SK-N-SH treated with all-trans-retinoic acid at 6 μM for 48 hours (cell line): ENCODE measurements at regions not wholly inside any gene's neighbourhood (a gene's known extent, or its start where the extent isn't known, plus 50 kb on each side); places are given as distances from the start of the nearest gene placed in this dataset.

ENCODE experiments used
- ATAC-seq: fragments of 200-7000 bp; cut with Tn5 transposase; 3 replicates; pipeline ENCODE4 v1.9.1; 2020; ENCODE audit warnings: mild to moderate bottlenecking, moderate library complexity
- ARNTL ChIP-seq: fragments of 450-650 bp; formaldehyde crosslinking; IDR thresholded peaks from 2 replicates; pipeline ENCODE4 v1.5.0; 2020; ENCODE audit warnings: low read depth, mild to moderate bottlenecking, moderate library complexity, borderline replicate concordance
- BACH2 ChIP-seq: fragments of 250-450 bp; sonication (Bioruptor Pico); IDR thresholded peaks from 2 replicates; pipeline ENCODE4 v1.9.0; 2021; ENCODE audit warnings: mild to moderate bottlenecking, borderline replicate concordance
- CREB5 ChIP-seq: fragments of 250-450 bp; sonication (Bioruptor Pico); IDR thresholded peaks from 2 replicates; pipeline ENCODE4 v1.5.1; 2020; ENCODE audit warnings: low read depth, mild to moderate bottlenecking, moderate library complexity
- CSDC2 ChIP-seq: fragments of 250-450 bp; sonication (Bioruptor Pico); IDR thresholded peaks from 2 replicates; pipeline ENCODE4 v1.5.0; 2020; ENCODE audit warnings: mild to moderate bottlenecking, moderate library complexity
- CSRNP3 ChIP-seq: fragments of 250-450 bp; sonication (Bioruptor Pico); IDR thresholded peaks from 2 replicates; pipeline ENCODE4 v1.5.1; 2021; ENCODE audit warnings: mild to moderate bottlenecking, moderate library complexity
- ESRRG ChIP-seq: fragments of 250-450 bp; sonication (Bioruptor Pico); IDR thresholded peaks from 2 replicates; pipeline ENCODE4 v1.6.1; 2021; ENCODE audit warnings: mild to moderate bottlenecking
- GLIS3 ChIP-seq: fragments of 250-450 bp; sonication (Bioruptor Pico); IDR thresholded peaks from 2 replicates; pipeline ENCODE4 v1.5.0; 2020; ENCODE audit warnings: mild to moderate bottlenecking, moderate library complexity
- ISL1 ChIP-seq: fragments of 250-450 bp; sonication (Bioruptor Pico); IDR thresholded peaks from 2 replicates; pipeline ENCODE4 v2.1.2; 2022; ENCODE audit warnings: mild to moderate bottlenecking, moderate library complexity
- OSR1 ChIP-seq: fragments of 250-450 bp; sonication (Bioruptor Pico); IDR thresholded peaks from 2 replicates; pipeline ENCODE4 v1.8.0; 2022; ENCODE audit warnings: moderate library complexity, mild to moderate bottlenecking, inconsistent platforms
- PATZ1 ChIP-seq: fragments of 250-450 bp; sonication (Bioruptor Pico); IDR thresholded peaks from 2 replicates; pipeline ENCODE4 v1.8.0; 2020; ENCODE audit warnings: mild to moderate bottlenecking, moderate library complexity, borderline replicate concordance
- PPARA ChIP-seq: fragments of 250-450 bp; sonication (Bioruptor Pico); IDR thresholded peaks from 2 replicates; pipeline ENCODE4 v1.5.0; 2020; ENCODE audit warnings: mild to moderate bottlenecking, borderline replicate concordance
- RARB ChIP-seq: fragments of 250-450 bp; sonication (Bioruptor Pico); IDR thresholded peaks from 2 replicates; pipeline ENCODE4 v1.8.0; 2021; ENCODE audit warnings: mild to moderate bottlenecking, moderate library complexity
- SNAI2 ChIP-seq: fragments of 250-450 bp; sonication (Bioruptor Pico); IDR thresholded peaks from 2 replicates; pipeline ENCODE4 v1.5.0; 2020; ENCODE audit warnings: mild to moderate bottlenecking, moderate library complexity
- TOX ChIP-seq: fragments of 250-450 bp; sonication (Bioruptor Pico); IDR thresholded peaks from 2 replicates; pipeline ENCODE4 v1.8.0; 2021; ENCODE audit warnings: mild to moderate bottlenecking, moderate library complexity, borderline replicate concordance
- ZC3H10 ChIP-seq: fragments of 250-450 bp; sonication (Bioruptor Pico); IDR thresholded peaks from 2 replicates; pipeline ENCODE4 v1.5.1; 2021; ENCODE audit warnings: mild to moderate bottlenecking, moderate library complexity
- ZFP3 ChIP-seq: fragments of 250-450 bp; sonication (Bioruptor Pico); IDR thresholded peaks from 2 replicates; pipeline ENCODE4 v1.5.0; 2020; ENCODE audit warnings: mild to moderate bottlenecking, moderate library complexity
- ZFP30 ChIP-seq: fragments of 450-650 bp; formaldehyde crosslinking; IDR thresholded peaks from 2 replicates; pipeline ENCODE4 v1.5.0; 2022; ENCODE audit warnings: mild to moderate bottlenecking, moderate library complexity
- ZNF565 ChIP-seq: fragments of 450-650 bp; formaldehyde crosslinking; conservative IDR thresholded peaks from 2 replicates; pipeline ENCODE4 v1.5.0; 2020; ENCODE audit warnings: low read depth, mild to moderate bottlenecking, moderate library complexity
- ZNF70 ChIP-seq: fragments of 450-650 bp; formaldehyde crosslinking; IDR thresholded peaks from 2 replicates; pipeline ENCODE4 v1.5.0; 2020; ENCODE audit warnings: mild to moderate bottlenecking, moderate library complexity
- ZNF8 ChIP-seq: fragments of 450-650 bp; formaldehyde crosslinking; IDR thresholded peaks from 2 replicates; pipeline ENCODE4 v1.5.0; 2020; ENCODE audit warnings: mild to moderate bottlenecking, moderate library complexity

- TF ChIP-seq CSRNP3 (no peak), OSR1 (CRISPR knock-in tag) (no peak), ZNF565 (CRISPR knock-in tag) (no peak), ISL1 (CRISPR knock-in tag) (no peak), ZFP3 (no peak), CREB5 (CRISPR knock-in tag) (no peak), ARNTL (no peak), PPARA (CRISPR knock-in tag) (no peak), ZC3H10 (CRISPR knock-in tag) (no peak), ESRRG (no peak)
These were observed 248.7 kb upstream of the IRF2BP2 start (continued) for GRCh38 chr1:234858722-234859121.

- TF ChIP-seq ESRRG, result no peak
- TF ChIP-seq CREB5 (CRISPR knock-in tag), result no peak
- no peak for TF ChIP-seq SNAI2
- no peak for TF ChIP-seq BACH2 (CRISPR knock-in tag)
- no peak for TF ChIP-seq GLIS3 (CRISPR knock-in tag)
- no peak for TF ChIP-seq ARNTL
- TF ChIP-seq OSR1 (CRISPR knock-in tag), result no peak
- no peak for TF ChIP-seq PPARA (CRISPR knock-in tag)
- TF ChIP-seq ZNF70 (CRISPR knock-in tag), result no peak
- ATAC-seq, result no peak
These were observed 246.9 kb upstream of the IRF2BP2 start for GRCh38 chr1:234856845-234857245.

- no peak for ATAC-seq
- TF ChIP-seq CSRNP3 (no peak), TOX (CRISPR knock-in tag) (no peak), SNAI2 (no peak), RARB (CRISPR knock-in tag) (no peak), CREB5 (CRISPR knock-in tag) (no peak), PPARA (CRISPR knock-in tag) (no peak), PATZ1 (CRISPR knock-in tag) (no peak), ZFP30 (CRISPR knock-in tag) (no peak), ZFP3 (no peak), CSDC2 (CRISPR knock-in tag) (no peak), ZNF8 (CRISPR knock-in tag) (no peak), OSR1 (CRISPR knock-in tag) (no peak)
These were observed 245.9 kb upstream of the IRF2BP2 start for GRCh38 chr1:234855851-234856250.

GRCh38 chr1:234854645-234855039 lies 244.7 kb upstream of the IRF2BP2 start:
- no peak for ATAC-seq
- no peak for TF ChIP-seq ARNTL
- TF ChIP-seq PPARA (CRISPR knock-in tag), result no peak
